Nephron progenitor cell (in vitro differentiated cells): ENCODE measurements at regions not wholly inside any gene's neighbourhood (a gene's known extent, or its start where the extent isn't known, plus 50 kb on each side); places are given as distances from the start of the nearest gene placed in this dataset.
A peak's percentile ranks its signal among the peaks of the same experiment; 100 is the strongest.

ENCODE experiments used
- DNase-seq: peaks from one replicate; pipeline ENCODE4 v3.0.0; 2021
- H3K27ac Mint-ChIP-seq: 2 replicates; pipeline ENCODE4 v1.8.0; 2021; ENCODE audit warnings: mild to moderate bottlenecking, moderate library complexity, mixed read lengths
- H3K27me3 Mint-ChIP-seq: 2 replicates; pipeline ENCODE4 v1.8.0; 2021; ENCODE audit warnings: mild to moderate bottlenecking, low read depth, mixed read lengths; ENCODE audit not compliant: poor library complexity
- H3K36me3 Mint-ChIP-seq: 2 replicates; pipeline ENCODE4 v1.8.0; 2021; ENCODE audit warnings: low read depth, mixed read lengths
- H3K4me1 Mint-ChIP-seq: 2 replicates; pipeline ENCODE4 v1.8.0; 2021; ENCODE audit warnings: mixed read lengths
- H3K4me3 Mint-ChIP-seq: 2 replicates; pipeline ENCODE4 v1.8.0; 2021; ENCODE audit warnings: mild to moderate bottlenecking, moderate library complexity, mixed read lengths
- H3K9me3 Mint-ChIP-seq: 2 replicates; pipeline ENCODE4 v1.8.0; 2021; ENCODE audit warnings: mild to moderate bottlenecking, moderate library complexity, mixed read lengths
- TF ChIP-seq, protein P1 (sequence below): fragments of 200-600 bp; sonication (generic); IDR thresholded peaks from 2 replicates; pipeline ENCODE4 v1.5.0; 2021; ENCODE audit warnings: antibody characterized with exemption

- DNase-seq = no peak
- no peaks in the 10 kb centered on the region for H3K36me3 Mint-ChIP-seq
- H3K4me1 Mint-ChIP-seq = peaks cover 9% of the 10 kb centered on the region
- TF ChIP-seq, protein P1, sequence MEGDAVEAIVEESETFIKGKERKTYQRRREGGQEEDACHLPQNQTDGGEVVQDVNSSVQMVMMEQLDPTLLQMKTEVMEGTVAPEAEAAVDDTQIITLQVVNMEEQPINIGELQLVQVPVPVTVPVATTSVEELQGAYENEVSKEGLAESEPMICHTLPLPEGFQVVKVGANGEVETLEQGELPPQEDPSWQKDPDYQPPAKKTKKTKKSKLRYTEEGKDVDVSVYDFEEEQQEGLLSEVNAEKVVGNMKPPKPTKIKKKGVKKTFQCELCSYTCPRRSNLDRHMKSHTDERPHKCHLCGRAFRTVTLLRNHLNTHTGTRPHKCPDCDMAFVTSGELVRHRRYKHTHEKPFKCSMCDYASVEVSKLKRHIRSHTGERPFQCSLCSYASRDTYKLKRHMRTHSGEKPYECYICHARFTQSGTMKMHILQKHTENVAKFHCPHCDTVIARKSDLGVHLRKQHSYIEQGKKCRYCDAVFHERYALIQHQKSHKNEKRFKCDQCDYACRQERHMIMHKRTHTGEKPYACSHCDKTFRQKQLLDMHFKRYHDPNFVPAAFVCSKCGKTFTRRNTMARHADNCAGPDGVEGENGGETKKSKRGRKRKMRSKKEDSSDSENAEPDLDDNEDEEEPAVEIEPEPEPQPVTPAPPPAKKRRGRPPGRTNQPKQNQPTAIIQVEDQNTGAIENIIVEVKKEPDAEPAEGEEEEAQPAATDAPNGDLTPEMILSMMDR = no peak
- peaks cover 19% of the 10 kb centered on the region for H3K9me3 Mint-ChIP-seq
- peaks cover 27% of the 10 kb centered on the region for H3K27me3 Mint-ChIP-seq
- H3K4me3 Mint-ChIP-seq = no peak overlapping the region
- no peak overlapping the region for H3K27ac Mint-ChIP-seq
Measured at GRCh38 chr13:110794209-110794608, 80.7 kb downstream of the ING1 start.

DNA sequence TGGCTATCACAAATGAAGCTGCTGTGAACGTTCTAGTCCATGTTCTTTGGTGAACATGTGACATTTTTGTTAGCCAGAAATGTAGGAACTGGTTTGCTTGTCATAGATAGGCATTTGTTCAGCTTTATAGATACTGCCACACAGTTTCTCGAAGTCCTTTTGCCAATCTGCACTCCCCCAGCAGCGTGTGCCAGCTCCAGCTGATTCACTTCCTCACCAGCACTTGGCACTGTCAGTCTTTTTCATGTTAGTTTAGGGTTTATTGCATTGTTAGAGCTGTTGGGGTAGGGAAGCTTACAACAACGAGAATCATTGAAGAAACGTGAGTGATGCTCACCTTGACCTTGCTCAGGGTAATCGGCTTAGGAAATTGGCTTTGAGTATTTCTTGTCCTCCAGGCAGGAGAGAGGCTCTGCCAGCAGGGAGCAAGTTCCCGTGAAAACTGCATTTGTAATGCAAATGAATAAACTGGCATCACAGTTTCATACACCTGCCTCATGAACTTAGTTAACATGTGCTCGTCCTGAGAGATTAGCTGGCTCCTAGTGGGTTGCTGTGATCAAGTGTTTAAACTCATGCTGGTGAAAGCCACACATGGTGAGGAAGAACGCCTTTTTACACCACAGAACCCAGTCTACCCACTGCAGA, 83.9 kb downstream of the ING1 start:
- TF ChIP-seq, protein P1 = no peak
- Mint-ChIP-seq H3K4me3 (no peak overlapping the region), H3K9me3 (peaks cover 3% of the 10 kb centered on the region), H3K36me3 (no peaks in the 10 kb centered on the region), H3K27ac (no peak overlapping the region), H3K4me1 (peaks cover 22% of the 10 kb centered on the region), H3K27me3 (peaks cover 47% of the 10 kb centered on the region)
- DNase-seq = no peak

- Mint-ChIP-seq H3K27me3 (peaks cover 47% of the 10 kb centered on the region), H3K4me1 (peaks cover 22% of the 10 kb centered on the region), H3K9me3 (no peaks in the 10 kb centered on the region), H3K36me3 (no peaks in the 10 kb centered on the region), H3K4me3 (no peak overlapping the region), H3K27ac (peak overlapping the region; percentile 4)
- DNase-seq = no peak
- TF ChIP-seq, protein P1 = no peak
Measured at GRCh38 chr13:110798081-110798994, 84.8 kb downstream of the ING1 start.

DNA sequence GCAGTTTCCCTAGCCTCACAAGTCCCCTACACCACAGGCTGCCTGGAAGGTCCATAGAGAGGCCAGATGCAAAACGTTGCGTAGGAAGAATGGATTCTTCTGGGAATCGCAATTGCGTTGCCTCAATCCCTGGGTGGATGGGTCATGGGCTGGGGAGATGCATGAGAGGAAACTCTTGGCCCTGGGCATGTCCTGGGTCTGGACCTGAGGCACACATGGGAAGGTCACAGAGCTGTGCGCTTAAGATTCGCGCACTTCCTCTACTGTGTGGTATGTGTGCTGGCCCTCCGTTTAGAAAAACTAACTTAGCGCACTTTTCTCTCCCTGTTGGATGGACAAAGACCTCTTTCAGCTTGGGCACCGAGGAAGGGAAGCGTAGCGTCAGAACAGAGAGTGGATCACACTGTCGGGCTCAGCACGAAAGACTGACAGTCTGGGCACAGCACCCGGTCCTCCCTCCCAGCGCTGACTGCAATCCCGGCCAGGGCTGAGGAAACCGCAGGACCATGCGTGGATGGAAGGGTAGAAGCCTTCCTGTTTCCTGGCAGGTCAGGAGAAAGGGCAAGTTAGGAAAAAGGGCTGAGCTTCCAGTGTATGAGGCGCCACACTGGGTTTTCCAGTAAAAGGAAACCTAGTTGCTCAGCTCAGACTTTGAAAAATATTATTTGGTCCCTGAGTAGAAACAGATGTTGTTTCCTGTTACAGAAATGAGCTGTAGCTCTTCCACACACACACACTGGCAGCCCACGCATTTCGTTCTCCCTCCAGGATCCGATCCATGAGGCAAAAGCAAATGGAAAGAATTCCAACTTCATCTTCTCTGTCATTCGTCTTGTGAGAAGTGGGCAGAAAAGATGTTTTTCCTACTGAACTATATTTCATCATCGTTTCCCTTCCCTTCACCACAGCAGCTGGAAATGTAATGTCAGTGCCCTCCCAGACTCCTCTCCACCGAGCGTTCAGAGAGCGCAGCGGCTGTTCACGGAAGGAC, 86.0 kb downstream of the ING1 start:
- H3K9me3 Mint-ChIP-seq = no peaks in the 10 kb centered on the region
- TF ChIP-seq, protein P1 = no peak
- H3K4me1 Mint-ChIP-seq = peaks cover 22% of the 10 kb centered on the region
- H3K36me3 Mint-ChIP-seq = no peaks in the 10 kb centered on the region
- H3K27me3 Mint-ChIP-seq = peaks cover 44% of the 10 kb centered on the region
- no peak overlapping the region for H3K4me3 Mint-ChIP-seq
- DNase-seq = no peak
- H3K27ac Mint-ChIP-seq = peak overlapping the region; percentile 30

DNA sequence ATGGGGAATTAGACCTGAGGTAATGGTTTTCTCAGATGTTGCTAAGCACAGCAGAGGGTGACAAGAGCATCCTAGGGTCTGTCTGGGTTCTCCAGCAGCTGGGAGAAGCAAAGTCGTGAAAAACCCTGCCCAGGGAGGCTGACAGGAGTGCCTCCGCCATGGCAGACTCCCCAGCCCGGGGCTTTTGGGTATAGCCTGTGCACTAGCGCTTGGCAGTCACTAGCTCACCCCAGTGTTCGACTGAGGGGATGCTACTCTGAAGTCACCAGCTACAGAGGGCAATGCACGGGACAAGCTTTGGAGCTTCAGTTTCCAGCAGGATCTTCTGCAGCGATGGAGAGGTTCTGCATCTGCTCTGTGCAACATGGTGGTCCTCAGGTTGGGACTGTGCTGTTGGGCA, 87.5 kb downstream of the ING1 start:
- Mint-ChIP-seq H3K4me3 (no peak overlapping the region), H3K9me3 (no peaks in the 10 kb centered on the region), H3K36me3 (no peaks in the 10 kb centered on the region), H3K4me1 (peaks cover 22% of the 10 kb centered on the region), H3K27ac (no peak overlapping the region), H3K27me3 (peaks cover 41% of the 10 kb centered on the region)
- TF ChIP-seq, protein P1 = no peak
- no peak for DNase-seq
